NOMO-1 treated with dmso at 0.1 percent for 144 hours (cell line): ENCODE measurements at regions not wholly inside any gene's neighbourhood (a gene's known extent, or its start where the extent isn't known, plus 50 kb on each side); places are given as distances from the start of the nearest gene placed in this dataset.

Experiments used
- DNase-seq: peaks from one replicate; lab custom pipeline; 2025; ENCODE audit not compliant: unreplicated experiment; lab: John Stamatoyannopoulos, UW

GRCh38 chr16:51753467-51754127 is 602.5 kb upstream of the SALL1 start:
- DNase-seq = no peak

- no peak for DNase-seq
Observed at GRCh38 chr16:51752438-51752995, 601.4 kb upstream of the SALL1 start.

- no peak for DNase-seq
Observed at GRCh38 chr16:51747329-51747728, 596.3 kb upstream of the SALL1 start.

- no peak for DNase-seq
Observed at GRCh38 chr16:51734220-51734619, 583.1 kb upstream of the SALL1 start.

- no peak for DNase-seq
Observed at GRCh38 chr16:51733181-51733580, 582.1 kb upstream of the SALL1 start.

GRCh38 chr16:51731160-51731559 is 580.1 kb upstream of the SALL1 start:
- no peak for DNase-seq

GRCh38 chr16:51723036-51723724 is 572.1 kb upstream of the SALL1 start:
- DNase-seq = no peak

GRCh38 chr16:51722467-51722866 is 571.4 kb upstream of the SALL1 start:
- DNase-seq = no peak

GRCh38 chr16:51719376-51719775 is 568.3 kb upstream of the SALL1 start:
- DNase-seq = no peak

GRCh38 chr16:51716195-51716594 is 565.1 kb upstream of the SALL1 start:
- DNase-seq = no peak

- no peak for DNase-seq
Observed at GRCh38 chr16:51713502-51713901, 562.4 kb upstream of the SALL1 start.

- DNase-seq = no peak
Observed at GRCh38 chr16:51710905-51711563, 560.0 kb upstream of the SALL1 start.

GRCh38 chr16:51710186-51710585 is 559.1 kb upstream of the SALL1 start:
- no peak for DNase-seq

- DNase-seq = no peak
Observed at GRCh38 chr16:51708861-51709260, 557.8 kb upstream of the SALL1 start.

GRCh38 chr16:51707666-51708065 is 556.6 kb upstream of the SALL1 start:
- no peak for DNase-seq

- DNase-seq = no peak
Observed at GRCh38 chr16:51705142-51705541, 554.1 kb upstream of the SALL1 start.

- DNase-seq = no peak
Observed at GRCh38 chr16:51701025-51701424, 550.0 kb upstream of the SALL1 start.

GRCh38 chr16:51699686-51700396 is 548.8 kb upstream of the SALL1 start:
- no peak for DNase-seq

GRCh38 chr16:51698647-51699046 is 547.6 kb upstream of the SALL1 start:
- DNase-seq = no peak

- no peak for DNase-seq
Observed at GRCh38 chr16:51697454-51697853, 546.4 kb upstream of the SALL1 start.

GRCh38 chr16:51696376-51696775 is 545.3 kb upstream of the SALL1 start:
- DNase-seq = no peak
